Neural cell (in vitro differentiated cells): ENCODE measurements at regions not wholly inside any gene's neighbourhood (a gene's known extent, or its start where the extent isn't known, plus 50 kb on each side); places are given as distances from the start of the nearest gene placed in this dataset.

Experiments used
- CTCF ChIP-seq: fragments of 450-650 bp; IDR thresholded peaks from 2 replicates; pipeline ENCODE4 v1.5.1; 2014; ENCODE audit warnings: antibody characterized with exemption, mild to moderate bottlenecking, moderate library complexity; ENCODE audit not compliant: poor library complexity, severe bottlenecking
- POLR2AphosphoS5 ChIP-seq: IDR thresholded peaks from 2 replicates; pipeline ENCODE4 v1.6.1; 2012
- RAD21 ChIP-seq: fragments of 450-650 bp; conservative IDR thresholded peaks from 2 replicates; pipeline ENCODE4 v1.6.1; 2014; ENCODE audit warnings: antibody characterized with exemption, mild to moderate bottlenecking, moderate library complexity

DNA sequence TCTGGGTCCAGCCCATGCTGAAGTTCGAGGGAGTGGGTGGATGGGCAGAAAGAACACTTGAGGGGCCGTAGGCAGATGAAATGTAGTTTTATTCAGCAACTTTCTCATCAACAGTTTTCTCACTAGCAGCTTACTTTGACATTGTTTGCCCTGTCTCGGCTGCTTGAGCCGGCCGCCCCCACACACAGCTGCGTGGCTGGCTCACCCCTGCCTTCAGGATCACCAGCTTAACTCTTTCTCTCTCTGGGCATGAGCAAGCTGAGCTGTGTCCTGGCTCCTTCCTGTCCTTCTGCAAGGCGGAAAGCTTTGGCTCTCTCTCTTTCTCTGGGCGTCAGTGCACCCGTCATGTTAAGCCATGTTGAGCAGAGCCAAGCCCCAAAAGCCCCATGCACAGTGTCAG, 104.4 kb upstream of the GNG12 start:
- TF ChIP-seq CTCF, result no peak
- TF ChIP-seq POLR2AphosphoS5, result no peak
- TF ChIP-seq RAD21, result no peak
